H9 (cell line): ENCODE measurements at regions not wholly inside any gene's neighbourhood (a gene's known extent, or its start where the extent isn't known, plus 50 kb on each side); places are given as distances from the start of the nearest gene placed in this dataset.

ENCODE experiments used
- DNase-seq: peaks from one replicate; pipeline ENCODE4 v3.0.0-alpha.2; 2017
- H2AFZ ChIP-seq: one replicate; pipeline ENCODE4 v1.6.1; 2013; ENCODE audit warnings: mild to moderate bottlenecking, low read length, control low read depth, moderate library complexity
- H2AK5ac ChIP-seq: 2 replicates; pipeline ENCODE4 v1.6.1; 2013; ENCODE audit warnings: low read length, control low read depth, mixed read lengths; ENCODE audit not compliant: insufficient read length
- H2BK120ac ChIP-seq: one replicate; pipeline ENCODE4 v1.6.1; 2013; ENCODE audit warnings: low read depth, mild to moderate bottlenecking, low read length, control low read depth, inconsistent platforms; ENCODE audit not compliant: poor library complexity, severe bottlenecking
- H2BK12ac ChIP-seq: 2 replicates; pipeline ENCODE4 v1.6.1; 2013; ENCODE audit warnings: low read length, control low read depth, mixed read lengths, low read depth; ENCODE audit not compliant: insufficient read length
- H2BK15ac ChIP-seq: 2 replicates; pipeline ENCODE4 v1.6.1; 2013; ENCODE audit warnings: low read depth, low read length, control low read depth
- H2BK20ac ChIP-seq: one replicate; pipeline ENCODE4 v1.6.1; 2013; ENCODE audit warnings: low read depth, mild to moderate bottlenecking, low read length, control low read depth, inconsistent platforms; ENCODE audit not compliant: poor library complexity, severe bottlenecking
- H2BK5ac ChIP-seq: 2 replicates; pipeline ENCODE4 v1.6.1; 2013; ENCODE audit warnings: low read length, control low read depth, mixed read lengths; ENCODE audit not compliant: insufficient read length
- H3K14ac ChIP-seq: 2 replicates; pipeline ENCODE4 v1.6.1; 2013; ENCODE audit warnings: low read length, control low read depth; ENCODE audit not compliant: insufficient read depth
- H3K18ac ChIP-seq: 2 replicates; pipeline ENCODE4 v1.6.1; 2013; ENCODE audit warnings: low read depth, mild to moderate bottlenecking, mixed read lengths, low read length, control low read depth; ENCODE audit not compliant: insufficient read length
- H3K23ac ChIP-seq: 2 replicates; pipeline ENCODE4 v1.6.1; 2013; ENCODE audit warnings: low read length, control low read depth, mixed read lengths, low read depth; ENCODE audit not compliant: insufficient read length
- H3K23me2 ChIP-seq: 2 replicates; pipeline ENCODE4 v1.6.1; 2013; ENCODE audit warnings: low read depth, mild to moderate bottlenecking, mixed read lengths, low read length, control low read depth; ENCODE audit not compliant: insufficient read length, poor library complexity, severe bottlenecking
- H3K27ac ChIP-seq: 2 replicates; pipeline ENCODE4 v1.5.1; 2013; ENCODE audit warnings: low read length, control low read depth, mixed read lengths, low read depth; ENCODE audit not compliant: insufficient read length
- H3K27me3 ChIP-seq: 2 replicates; pipeline ENCODE4 v1.6.1; 2013; ENCODE audit warnings: low read length, control low read depth, inconsistent platforms; ENCODE audit not compliant: insufficient read depth
- H3K4ac ChIP-seq: 2 replicates; pipeline ENCODE4 v1.6.1; 2013; ENCODE audit warnings: low read depth, mild to moderate bottlenecking, control low read depth, inconsistent platforms, low read length, moderate library complexity
- H3K4me1 ChIP-seq: 2 replicates; pipeline ENCODE4 v1.6.1; 2013; ENCODE audit warnings: low read length, control low read depth, inconsistent platforms; ENCODE audit not compliant: insufficient read depth
- H3K4me2 ChIP-seq: 2 replicates; pipeline ENCODE4 v1.6.1; 2013; ENCODE audit warnings: low read length, control low read depth, mixed read lengths; ENCODE audit not compliant: insufficient read length, insufficient read depth
- H3K56ac ChIP-seq: 2 replicates; pipeline ENCODE4 v1.6.1; 2013; ENCODE audit warnings: low read depth, mild to moderate bottlenecking, mixed read lengths, low read length, control low read depth; ENCODE audit not compliant: insufficient read length
- H3K79me1 ChIP-seq: 2 replicates; pipeline ENCODE4 v1.6.1; 2013; ENCODE audit warnings: low read depth, mild to moderate bottlenecking, moderate library complexity, low read length, control low read depth, inconsistent platforms; ENCODE audit not compliant: insufficient read depth, poor library complexity, severe bottlenecking
- H3K79me2 ChIP-seq: 2 replicates; pipeline ENCODE4 v1.6.1; 2013; ENCODE audit warnings: low read length, control low read depth, inconsistent platforms; ENCODE audit not compliant: insufficient read depth
- H3K9ac ChIP-seq: 2 replicates; pipeline ENCODE4 v1.6.1; 2013; ENCODE audit warnings: low read length, control low read depth, mixed read lengths; ENCODE audit not compliant: insufficient read length; ENCODE audit errors: extremely low read depth
- H3K9me3 ChIP-seq: one replicate; pipeline ENCODE4 v1.6.1; 2013; ENCODE audit warnings: low read depth, low read length, inconsistent platforms; ENCODE audit not compliant: control insufficient read depth
- H3T11ph ChIP-seq: one replicate; pipeline ENCODE4 v1.6.1; 2013; ENCODE audit warnings: mild to moderate bottlenecking, low read length, control low read depth, inconsistent platforms
- H4K20me1 ChIP-seq: one replicate; pipeline ENCODE4 v1.6.1; 2013; ENCODE audit not compliant: control insufficient read depth, insufficient read length, insufficient read depth
- H4K5ac ChIP-seq: 2 replicates; pipeline ENCODE4 v1.6.1; 2013; ENCODE audit warnings: low read depth, mild to moderate bottlenecking, mixed read lengths, low read length, control low read depth; ENCODE audit not compliant: insufficient read length
- H4K8ac ChIP-seq: replicated peaks from 2 replicates; pipeline ENCODE4 v1.6.1; 2013; ENCODE audit warnings: low read length, control low read depth, mixed read lengths, low read depth; ENCODE audit not compliant: insufficient read length
- H4K91ac ChIP-seq: 2 replicates; pipeline ENCODE4 v1.6.1; 2013; ENCODE audit warnings: low read depth, mild to moderate bottlenecking, moderate library complexity, mixed read lengths, low read length, control low read depth; ENCODE audit not compliant: insufficient read length
- H3K27ac Mint-ChIP-seq, 3 experiments: 2 replicates in 2 of 3; 3 replicates in 1 of 3; pipeline ENCODE4 v1.8.0; 2020 to 2021; ENCODE audit warnings: mixed read lengths in 3 of 3, mild to moderate bottlenecking in 1 of 3, moderate library complexity in 1 of 3
- H3K27me3 Mint-ChIP-seq: 2 replicates; pipeline ENCODE4 v1.8.0; 2021; ENCODE audit warnings: low read depth, mild to moderate bottlenecking, moderate library complexity, mixed read lengths
- H3K36me3 Mint-ChIP-seq, 3 experiments: 2 replicates in 2 of 3; 3 replicates in 1 of 3; pipeline ENCODE4 v1.8.0; 2020 to 2021; ENCODE audit warnings: low read depth in 3 of 3, mixed read lengths in 3 of 3; ENCODE audit not compliant: insufficient read depth in 1 of 3
- H3K4me1 Mint-ChIP-seq, 2 experiments: 2 replicates each; pipeline ENCODE4 v1.8.0; 2020; ENCODE audit warnings: mixed read lengths in 2 of 2
- H3K4me3 Mint-ChIP-seq, 2 experiments: 2 replicates in 1 of 2; 3 replicates in 1 of 2; pipeline ENCODE4 v1.8.0; 2020 to 2021; ENCODE audit warnings: mild to moderate bottlenecking in 2 of 2, mixed read lengths in 2 of 2, moderate library complexity in 1 of 2
- H3K9me3 Mint-ChIP-seq, 2 experiments: 2 replicates in 1 of 2; 3 replicates in 1 of 2; pipeline ENCODE4 v1.8.0; 2020; ENCODE audit warnings: mild to moderate bottlenecking in 2 of 2, mixed read lengths in 2 of 2, moderate library complexity in 1 of 2
- CTCF ChIP-seq: fragments of 200-600 bp; sonication (generic); conservative IDR thresholded peaks from 3 replicates; pipeline ENCODE4 v1.8.0; 2021; ENCODE audit warnings: antibody characterized with exemption, mild to moderate bottlenecking
- WGBS: extraction: QIAGEN DNeasy Blood & Tissue Kit; methylation state at CpG from one replicate; pipeline ENCODE4 v1.1.7; 2013; ENCODE audit warnings: missing lambda C conversion rate, low lambda C conversion rate, mixed read lengths; ENCODE audit not compliant: insufficient read length; ENCODE audit errors: extremely low coverage; 5-methylcytosine and 5-hydroxymethylcytosine counted together

DNA sequence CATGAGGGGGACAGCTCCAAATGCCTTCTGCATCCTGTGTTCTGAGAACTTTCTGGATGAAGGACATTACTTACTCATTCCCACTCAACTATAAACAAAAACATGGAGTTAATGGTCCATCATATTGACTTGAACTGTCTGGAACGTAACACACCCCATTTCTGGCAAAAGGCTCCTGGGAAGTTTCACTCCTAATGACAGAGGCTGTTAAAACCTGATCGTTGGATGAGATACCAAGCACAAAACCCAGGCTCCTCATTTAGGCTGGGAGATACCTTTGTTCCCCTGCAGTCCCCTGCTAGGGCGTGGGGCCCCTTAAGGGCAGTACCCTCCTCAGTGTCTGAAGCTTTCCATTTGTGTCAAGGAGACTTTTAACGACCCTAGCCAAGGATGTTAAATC lies 78.9 kb downstream of the RHOU start:
- Histone ChIP-seq H3K4me2 (no peak overlapping the region), H3K27ac (no peak overlapping the region), H2BK12ac (no peak overlapping the region), H3K27me3 (no peaks in the 10 kb centered on the region), H4K5ac (no peak overlapping the region), H2BK15ac (no peak overlapping the region), H3K23ac (no peak overlapping the region), H2AK5ac (no peak overlapping the region), H3K79me2 (no peaks in the 10 kb centered on the region), H4K91ac (no peak overlapping the region), H3K9ac (no peak overlapping the region), H3K9me3 (no peaks in the 10 kb centered on the region), H3K56ac (no peak overlapping the region), H3K23me2 (no peaks in the 10 kb centered on the region), H2AFZ (no peak overlapping the region), H3K18ac (no peak overlapping the region), H2BK5ac (no peak overlapping the region), H2BK20ac (no peak overlapping the region), H3K4ac (no peak overlapping the region), H3T11ph (no peak overlapping the region), H3K14ac (no peak overlapping the region), H4K20me1 (no peaks in the 10 kb centered on the region), H3K79me1 (no peaks in the 10 kb centered on the region), H3K4me1 (peaks cover 11% of the 10 kb centered on the region; the same call in 1 of the 2 replicates), H2BK120ac (no peak overlapping the region), H4K8ac (no peak overlapping the region)
- DNase-seq, result no peak
- H3K4me3 Mint-ChIP-seq, result no peak overlapping the region
- peaks cover 0 to 1% (median 0%) of the 10 kb centered on the region in 3 experiments; a peak in 1 of 7 replicates for H3K36me3 Mint-ChIP-seq
- H3K9me3 Mint-ChIP-seq, result peaks cover 0 to 4% of the 10 kb centered on the region in 2 experiments; a peak in 3 of 5 replicates
- WGBS, result no CpG with 5 or more reads among the region's 4 CpGs
- H3K27ac Mint-ChIP-seq, result no peak overlapping the region
- TF ChIP-seq CTCF, result no peak
- H3K4me1 Mint-ChIP-seq, result peaks cover 40 to 42% of the 10 kb centered on the region in 2 experiments
- peaks cover 5% of the 10 kb centered on the region for H3K27me3 Mint-ChIP-seq
